NT2/D1 (cell line): ENCODE measurements at regions not wholly inside any gene's neighbourhood (a gene's known extent, or its start where the extent isn't known, plus 50 kb on each side); places are given as distances from the start of the nearest gene placed in this dataset.

Source experiments
- DNase-seq: peaks from one replicate; pipeline ENCODE4 v3.0.0-alpha.2; 2011; ENCODE audit warnings: low read depth, low spot score
- H3K27me3 ChIP-seq: 2 replicates; pipeline ENCODE4 v1.6.0; 2011; ENCODE audit warnings: mild to moderate bottlenecking; ENCODE audit not compliant: insufficient read length, insufficient read depth
- H3K36me3 ChIP-seq: 2 replicates; pipeline ENCODE4 v1.6.1; 2011; ENCODE audit warnings: mild to moderate bottlenecking, low read length, mixed read lengths; ENCODE audit not compliant: insufficient read depth, insufficient read length
- H3K4me1 ChIP-seq: 2 replicates; pipeline ENCODE4 v1.5.1; 2011; ENCODE audit not compliant: insufficient read depth, insufficient read length
- H3K4me3 ChIP-seq: 2 replicates; pipeline ENCODE4 v1.5.1; 2011; ENCODE audit warnings: low read depth; ENCODE audit not compliant: insufficient read length
- H3K9ac ChIP-seq: 2 replicates; pipeline ENCODE4 v1.6.0; 2011; ENCODE audit warnings: low read depth; ENCODE audit not compliant: insufficient read length
- H3K9me3 ChIP-seq: 2 replicates; pipeline ENCODE4 v1.5.1; 2011; ENCODE audit warnings: mild to moderate bottlenecking, low read length; ENCODE audit not compliant: insufficient read depth
- SUZ12 ChIP-seq: IDR thresholded peaks from 2 replicates; pipeline ENCODE4 v1.6.1; 2011; ENCODE audit not compliant: insufficient read length, insufficient read depth; ENCODE audit errors: extremely low read depth
- YY1 ChIP-seq: IDR thresholded peaks from 2 replicates; pipeline ENCODE4 v1.6.1; 2011; ENCODE audit not compliant: insufficient read length, insufficient read depth
- ZNF274 ChIP-seq: IDR thresholded peaks from 2 replicates; pipeline ENCODE4 v1.6.1; 2011; ENCODE audit warnings: mild to moderate bottlenecking, low read depth, low read length

DNA sequence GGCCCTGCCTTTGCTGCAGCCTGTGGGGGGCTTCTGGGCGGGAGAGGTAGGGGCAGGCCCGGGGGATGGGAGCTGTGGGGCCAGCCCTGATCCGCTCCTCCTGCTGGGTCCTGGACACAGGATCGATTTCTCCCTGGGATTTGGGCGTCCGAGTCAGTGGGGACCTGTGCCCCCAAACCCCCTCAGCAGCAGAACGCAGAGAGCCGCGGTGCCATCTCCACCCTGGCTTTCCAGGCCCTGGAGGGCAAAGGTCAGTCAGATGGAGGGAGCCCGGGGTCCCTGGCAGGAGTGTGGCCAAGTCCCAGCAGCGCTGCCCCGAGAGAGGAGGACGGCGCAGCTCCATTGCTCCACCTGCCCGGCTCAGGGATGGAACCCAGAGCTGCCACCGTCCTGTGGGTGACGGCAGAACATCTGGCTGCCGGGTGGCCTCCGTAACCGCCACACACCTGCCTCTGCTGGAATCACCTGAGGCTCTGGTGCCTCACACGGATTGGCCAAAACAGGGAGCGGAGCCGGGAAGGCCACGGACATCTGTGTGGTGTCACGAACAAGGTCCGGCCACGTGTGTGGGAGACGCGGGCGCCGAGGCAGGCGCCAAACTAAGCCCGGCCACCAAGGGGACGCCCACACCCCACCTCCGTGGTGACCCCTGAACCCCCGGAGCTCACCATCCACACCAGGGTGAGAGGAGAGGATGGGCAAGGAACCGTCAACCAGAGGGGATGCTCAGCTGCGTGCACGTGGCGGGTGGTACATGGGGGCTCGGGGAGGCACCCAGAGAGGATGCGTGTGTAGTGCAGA is 80.3 kb upstream of the FBRSL1 start:
- no peak overlapping the region for H3K9ac ChIP-seq
- H3K27me3 ChIP-seq: peaks cover 74% of the 10 kb centered on the region
- H3K4me1 ChIP-seq: peaks cover 6% of the 10 kb centered on the region
- TF ChIP-seq ZNF274 (no peak), YY1 (no peak), SUZ12 (no peak)
- peaks cover 6% of the 10 kb centered on the region; the same call in 1 of the 2 replicates for H3K9me3 ChIP-seq
- H3K36me3 ChIP-seq: no peaks in the 10 kb centered on the region
- no peak for DNase-seq
- H3K4me3 ChIP-seq: no peak overlapping the region

DNA sequence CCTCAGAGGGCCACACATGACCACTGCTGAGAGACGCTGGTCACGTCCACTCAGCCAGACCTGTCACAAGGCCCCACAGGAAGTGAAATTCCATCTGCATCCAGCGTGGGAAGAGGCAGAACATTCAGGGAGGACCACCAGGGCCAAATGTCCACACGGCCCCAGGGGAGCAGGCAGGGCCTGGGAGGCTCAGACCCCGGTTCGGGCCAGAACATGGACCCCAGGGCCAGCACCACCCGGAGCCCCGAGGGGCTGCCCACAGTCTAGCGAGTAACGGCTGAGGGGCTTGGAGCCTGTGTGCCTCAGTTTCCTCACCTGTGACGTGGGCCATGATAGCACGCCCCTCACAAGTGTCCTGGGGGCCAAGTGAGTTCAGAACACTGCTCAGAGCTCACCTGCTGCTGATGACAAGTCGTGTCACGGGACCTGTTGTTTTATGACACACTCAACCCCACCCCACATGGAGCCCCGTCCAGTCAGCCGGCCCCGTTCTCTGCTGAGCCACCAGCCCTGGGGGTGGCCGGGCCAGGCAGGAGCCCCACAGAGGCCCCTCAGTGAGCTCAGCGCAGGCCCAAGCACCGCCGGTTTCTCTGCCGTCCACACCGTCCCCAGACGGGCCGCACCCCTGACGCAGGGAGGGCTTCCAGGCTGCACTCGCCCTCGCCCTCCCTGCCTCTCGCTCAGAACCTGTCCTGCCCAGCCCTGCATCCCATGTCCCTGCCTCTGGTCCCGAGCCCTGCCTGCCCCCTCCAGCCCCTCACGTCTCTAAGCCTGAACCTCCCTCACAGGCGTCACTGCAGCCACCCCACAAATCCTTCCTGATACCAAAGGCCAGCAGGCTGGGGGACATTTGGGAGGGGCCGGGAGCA is 79.5 kb upstream of the GALNT9 start:
- DNase-seq: no peak
- no peaks in the 10 kb centered on the region for H3K36me3 ChIP-seq
- no peak overlapping the region for H3K9ac ChIP-seq
- no peak for TF ChIP-seq YY1
- TF ChIP-seq SUZ12: no peak
- no peak for TF ChIP-seq ZNF274
- no peak overlapping the region for H3K4me3 ChIP-seq
- peaks cover 74% of the 10 kb centered on the region for H3K27me3 ChIP-seq
- peaks cover 3% of the 10 kb centered on the region for H3K4me1 ChIP-seq
- H3K9me3 ChIP-seq: peaks cover 6% of the 10 kb centered on the region; the same call in 1 of the 2 replicates

DNA sequence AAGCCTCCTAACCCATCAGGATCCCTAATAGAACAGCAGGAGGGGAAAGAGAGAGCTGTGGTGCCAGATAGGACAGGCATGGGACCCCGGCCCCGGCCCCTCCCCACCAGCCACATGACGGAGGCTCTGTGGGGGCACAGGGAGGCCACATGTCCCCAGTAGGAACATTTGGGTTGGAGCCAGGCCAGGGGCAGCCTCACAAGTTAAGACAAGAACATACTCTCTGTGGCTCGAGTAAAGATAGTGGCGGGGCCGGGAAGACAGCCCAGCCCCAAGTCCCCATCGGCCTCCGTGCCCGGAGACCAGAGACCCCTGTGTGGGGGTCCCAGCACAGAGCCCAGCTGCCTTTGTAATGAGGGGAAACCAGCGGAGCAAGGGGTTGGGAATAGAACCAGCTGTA is 78.6 kb upstream of the GALNT9 start:
- Histone ChIP-seq H3K9ac (no peak overlapping the region), H3K9me3 (peaks cover 6% of the 10 kb centered on the region; the same call in 1 of the 2 replicates), H3K4me3 (no peak overlapping the region), H3K36me3 (no peaks in the 10 kb centered on the region), H3K27me3 (peaks cover 80% of the 10 kb centered on the region), H3K4me1 (peaks cover 2% of the 10 kb centered on the region)
- TF ChIP-seq YY1 (no peak), SUZ12 (no peak), ZNF274 (no peak)
- DNase-seq: no peak

DNA sequence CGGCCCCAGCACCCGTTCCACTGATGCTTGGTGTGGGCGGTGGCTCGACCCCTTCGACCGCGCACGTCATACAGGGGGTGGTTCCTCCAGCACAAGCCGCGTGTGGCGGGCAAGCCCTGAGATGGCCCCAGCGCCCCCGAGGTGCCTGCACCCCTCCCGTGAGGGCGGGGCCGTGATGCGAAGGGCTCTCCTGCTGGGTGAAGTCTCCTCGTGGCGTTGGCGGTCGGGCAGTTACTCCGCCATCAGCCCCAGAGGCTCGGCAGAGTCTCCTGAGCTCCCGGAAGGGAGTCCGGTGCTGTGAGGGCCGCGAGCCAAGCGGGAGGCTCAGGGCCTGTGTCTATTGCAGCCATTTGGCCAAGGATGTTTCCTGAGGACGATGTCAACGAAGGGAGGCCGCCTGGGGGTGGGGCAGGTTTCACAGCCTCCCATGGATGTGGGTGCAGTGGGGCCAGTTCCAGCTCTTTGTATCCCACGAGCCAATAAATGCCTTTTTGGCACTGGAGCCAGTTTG is 78.1 kb upstream of the GALNT9 start:
- no peak overlapping the region for H3K9ac ChIP-seq
- H3K36me3 ChIP-seq: no peaks in the 10 kb centered on the region
- DNase-seq: no peak
- H3K9me3 ChIP-seq: peaks cover 6% of the 10 kb centered on the region; the same call in 1 of the 2 replicates
- H3K27me3 ChIP-seq: peaks cover 85% of the 10 kb centered on the region
- no peak for TF ChIP-seq YY1
- TF ChIP-seq ZNF274: no peak
- TF ChIP-seq SUZ12: no peak
- H3K4me3 ChIP-seq: no peak overlapping the region
- peaks cover 2% of the 10 kb centered on the region for H3K4me1 ChIP-seq

DNA sequence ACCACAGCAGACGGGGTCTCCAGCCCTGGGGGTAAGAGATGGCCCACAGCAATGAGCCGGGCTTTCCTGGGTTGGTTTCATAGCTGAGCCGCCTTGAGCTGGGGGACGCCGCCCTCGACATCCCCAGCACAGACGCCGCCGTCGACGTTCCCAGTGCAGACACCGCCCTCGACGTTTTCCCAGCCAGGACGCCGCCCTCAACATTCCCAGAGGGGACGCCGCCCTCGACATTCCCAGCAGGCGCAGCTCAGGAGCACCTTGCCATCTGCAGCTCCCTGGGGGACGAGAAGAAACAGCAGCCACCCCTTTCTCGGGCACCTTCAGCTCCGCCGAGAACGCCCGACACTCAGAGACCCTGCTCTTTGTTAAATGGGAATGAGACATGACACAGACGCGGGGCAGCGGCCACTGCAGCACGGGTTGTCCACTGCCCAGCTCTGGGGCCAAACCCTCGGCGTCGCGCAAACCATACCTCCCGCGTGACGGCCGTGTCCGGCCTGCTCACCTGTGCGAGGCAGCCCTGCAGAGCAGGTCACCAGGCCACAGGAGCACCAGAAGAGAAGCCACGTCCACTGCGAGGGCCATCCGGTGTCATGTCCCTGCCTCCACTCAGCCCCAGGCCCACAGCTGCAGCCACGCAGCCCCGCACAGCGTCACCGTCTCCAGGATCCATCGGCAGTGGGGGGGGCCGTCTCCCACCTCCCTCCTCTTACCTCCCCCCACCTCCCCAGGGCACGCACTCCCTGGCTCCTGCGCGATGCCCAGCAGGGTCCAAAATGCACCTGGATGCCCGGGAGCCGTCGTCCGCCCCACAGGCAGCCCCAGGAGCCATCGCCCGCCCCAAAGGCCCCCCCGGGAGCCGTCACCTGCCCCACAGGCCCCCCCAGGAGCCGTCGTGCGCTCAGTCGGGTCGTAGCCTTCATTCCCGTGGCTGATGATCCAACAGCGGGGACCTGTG is 77.4 kb upstream of the GALNT9 start:
- Histone ChIP-seq H3K9me3 (peaks cover 6% of the 10 kb centered on the region; the same call in 1 of the 2 replicates), H3K4me3 (no peak overlapping the region), H3K36me3 (no peaks in the 10 kb centered on the region), H3K4me1 (peaks cover 2% of the 10 kb centered on the region), H3K9ac (no peak overlapping the region), H3K27me3 (peaks cover 89% of the 10 kb centered on the region)
- DNase-seq: no peak
- TF ChIP-seq YY1: no peak
- TF ChIP-seq ZNF274: no peak
- TF ChIP-seq SUZ12: no peak

DNA sequence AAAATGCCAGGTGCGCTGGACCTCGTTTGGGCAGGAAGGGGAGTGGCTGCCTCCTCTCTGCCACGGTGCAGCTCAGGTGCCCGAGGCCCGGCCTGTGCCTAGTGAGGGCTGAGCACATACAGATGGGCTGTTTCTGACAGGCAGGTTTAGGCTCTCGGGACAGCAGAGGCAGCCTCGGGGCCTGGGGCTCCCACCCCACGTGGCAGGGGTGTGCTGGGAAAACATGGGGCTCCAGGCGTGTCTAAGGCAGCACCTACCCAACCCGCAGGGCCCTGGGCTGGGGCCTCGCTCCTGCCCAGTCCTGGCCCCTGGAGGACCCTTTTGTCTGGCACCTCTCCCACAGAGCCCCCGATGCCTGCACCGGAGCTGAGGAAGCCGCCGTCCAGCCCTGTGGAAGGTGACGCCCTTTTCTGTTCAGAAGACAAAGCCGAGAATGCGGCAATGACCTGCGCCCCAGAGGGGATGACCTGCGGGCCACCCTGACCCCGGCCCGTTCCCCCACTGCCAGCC is 76.4 kb upstream of the GALNT9 start:
- Histone ChIP-seq H3K4me1 (peaks cover 4% of the 10 kb centered on the region), H3K27me3 (peaks cover 86% of the 10 kb centered on the region), H3K36me3 (no peaks in the 10 kb centered on the region), H3K9ac (peak overlapping the region; percentile 32), H3K9me3 (peaks cover 6% of the 10 kb centered on the region; the same call in 1 of the 2 replicates), H3K4me3 (no peak overlapping the region)
- DNase-seq: no peak
- TF ChIP-seq YY1 (no peak), SUZ12 (no peak), ZNF274 (no peak)
